HG02970 (cell line): ENCODE measurements at regions not wholly inside any gene's neighbourhood (a gene's known extent, or its start where the extent isn't known, plus 50 kb on each side); places are given as distances from the start of the nearest gene placed in this dataset.
"Not testable (repeated sequence)": the region's sequence is repeated elsewhere in the genome, so short reads cannot be mapped to it uniquely, and the experiment has no call there.

Source experiments
- ATAC-seq: cut with Tn5 transposase; IDR thresholded peaks from one replicate; pipeline ENCODE4 v1.9.1; 2021; ENCODE audit warnings: mild to moderate bottlenecking, moderate library complexity, moderate number of reproducible peaks; ENCODE audit not compliant: unreplicated experiment, low FRiP score

DNA sequence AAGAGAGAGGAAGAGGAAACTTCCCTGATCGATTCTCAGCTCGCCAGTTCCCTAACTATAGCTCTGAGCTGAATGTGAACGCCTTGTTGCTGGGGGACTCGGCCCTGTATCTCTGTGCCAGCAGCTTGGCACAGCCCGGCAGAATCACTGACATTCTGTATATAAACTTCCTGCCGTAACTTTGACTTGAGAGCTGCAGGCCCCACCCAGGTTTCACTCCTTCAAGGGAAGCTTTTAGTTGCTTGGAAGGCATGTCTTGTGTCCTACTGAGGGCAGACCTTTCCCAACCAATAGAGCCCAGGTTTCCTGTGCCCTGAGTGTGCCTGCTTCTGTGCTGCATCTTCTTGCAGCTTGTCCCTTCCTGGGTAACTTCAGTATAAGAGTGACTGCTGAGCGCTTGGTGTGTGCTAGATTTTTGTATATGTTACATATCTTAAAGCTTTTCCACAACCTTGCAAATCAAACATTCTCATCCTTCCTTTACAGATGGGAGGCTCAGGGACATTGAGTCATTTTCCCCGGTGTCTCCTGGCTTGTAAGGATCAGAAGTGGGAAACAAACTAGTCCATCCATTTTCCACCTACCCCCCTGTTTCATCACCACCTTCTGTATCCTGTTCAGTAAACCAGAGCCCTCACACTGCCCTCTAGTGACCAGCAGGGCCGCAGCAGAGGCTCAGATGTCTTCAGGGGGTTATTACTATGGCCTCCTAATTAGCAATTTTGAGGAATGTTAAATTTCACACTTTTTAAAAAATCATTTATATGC is 225.2 kb upstream of the PRSS58 start:
- ATAC-seq = peak; percentile 70

DNA sequence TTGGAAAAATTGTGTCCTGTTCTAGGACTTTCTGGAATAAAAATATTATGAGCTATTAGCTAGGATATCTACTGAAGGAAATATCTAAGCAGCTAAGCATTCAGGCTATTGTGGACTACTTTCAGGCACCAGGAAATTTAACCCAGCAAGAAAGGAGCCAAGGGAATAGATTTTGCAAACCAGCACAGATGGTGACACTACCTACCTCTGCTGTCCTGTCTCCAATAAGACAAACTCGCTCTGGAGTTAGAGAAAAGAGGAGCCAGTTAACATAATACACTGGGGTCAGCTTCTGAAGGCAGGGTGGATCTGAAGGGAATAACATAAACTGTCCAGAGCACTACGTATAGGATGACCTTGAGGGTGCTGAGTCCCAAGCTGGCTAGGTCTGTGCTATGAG is 223.7 kb upstream of the PRSS58 start:
- no peak for ATAC-seq

DNA sequence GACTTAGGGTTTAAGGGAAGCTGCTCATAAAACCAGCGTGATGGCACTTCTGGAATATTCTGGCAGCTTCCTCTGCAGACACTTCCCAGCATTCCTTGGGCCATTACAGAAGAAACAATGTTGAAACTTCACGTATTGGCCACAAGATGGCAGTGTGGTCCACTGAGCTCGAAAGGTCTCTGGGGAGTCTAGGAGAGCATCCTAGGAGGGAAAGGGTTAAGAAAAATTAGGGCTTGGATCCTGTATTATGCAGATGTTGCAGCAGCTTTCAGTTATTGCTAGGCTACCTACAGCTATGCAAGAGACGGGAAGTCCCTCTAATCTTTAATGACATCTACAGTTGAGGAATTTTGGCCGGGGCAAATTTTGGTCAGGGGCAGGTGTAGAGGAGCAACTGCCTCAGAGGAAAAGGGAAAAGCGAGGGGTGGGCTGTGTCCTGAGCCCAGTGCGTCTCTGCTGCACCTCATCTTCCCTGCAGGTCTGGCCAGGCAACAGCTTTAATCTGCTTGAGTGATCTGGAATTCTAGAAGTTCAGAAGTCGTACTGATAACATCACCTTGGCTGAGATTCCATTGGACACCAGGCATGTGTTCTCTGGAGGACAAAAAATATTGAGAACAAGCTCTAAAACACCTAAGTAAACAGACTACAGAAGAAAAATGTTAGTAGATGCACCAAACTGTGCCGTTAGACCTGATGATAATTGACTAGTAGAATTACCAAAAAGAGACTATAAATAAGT is 220.8 kb upstream of the PRSS58 start:
- no peak for ATAC-seq

DNA sequence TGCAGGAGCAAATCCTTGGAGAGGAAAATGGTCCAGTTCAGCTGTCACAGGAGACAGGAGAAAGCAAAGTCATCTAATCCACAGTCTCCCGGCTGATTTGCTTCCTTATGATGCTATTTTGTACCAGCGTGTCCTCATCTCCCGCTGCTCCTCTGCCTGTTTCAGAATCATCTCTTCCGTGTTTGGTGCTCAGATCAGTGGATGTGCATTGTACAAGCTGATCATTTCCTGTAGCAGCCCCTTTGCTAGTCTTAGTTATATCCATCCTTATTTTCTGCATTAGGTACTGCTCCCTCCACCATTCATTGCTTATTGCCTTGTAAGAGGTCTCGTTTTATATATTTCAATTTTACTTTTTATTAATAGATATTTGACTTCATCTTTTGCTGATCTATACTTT is 219.9 kb upstream of the PRSS58 start:
- not testable (repeated sequence) for ATAC-seq

DNA sequence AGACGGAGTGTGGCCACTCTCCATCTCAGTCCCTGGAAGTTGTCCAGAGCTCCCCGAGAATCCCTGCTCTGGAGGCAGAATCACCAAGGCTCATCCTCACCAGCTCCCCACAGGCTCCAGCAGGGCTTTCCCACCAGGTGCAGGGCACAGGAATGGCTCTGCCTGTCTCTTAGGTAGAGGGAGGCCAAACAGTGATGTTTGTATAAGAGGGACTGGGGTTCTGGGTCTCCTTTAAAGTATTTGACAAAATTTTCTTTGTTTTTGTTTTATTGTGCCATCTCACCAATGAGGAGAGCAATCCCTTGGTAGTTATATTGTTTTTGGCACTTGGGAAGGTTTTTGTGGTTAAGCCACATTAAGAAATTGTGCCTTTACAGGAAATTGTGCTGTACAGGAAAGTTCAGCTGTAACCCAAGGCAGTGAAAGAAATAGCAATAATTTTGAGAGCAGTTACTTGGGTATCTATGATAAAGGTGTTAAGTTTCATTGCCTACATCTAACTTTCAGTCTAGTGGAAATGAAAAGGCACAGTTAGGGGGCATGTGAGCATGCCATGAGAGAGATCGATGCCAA is 219.3 kb upstream of the PRSS58 start:
- no peak for ATAC-seq

DNA sequence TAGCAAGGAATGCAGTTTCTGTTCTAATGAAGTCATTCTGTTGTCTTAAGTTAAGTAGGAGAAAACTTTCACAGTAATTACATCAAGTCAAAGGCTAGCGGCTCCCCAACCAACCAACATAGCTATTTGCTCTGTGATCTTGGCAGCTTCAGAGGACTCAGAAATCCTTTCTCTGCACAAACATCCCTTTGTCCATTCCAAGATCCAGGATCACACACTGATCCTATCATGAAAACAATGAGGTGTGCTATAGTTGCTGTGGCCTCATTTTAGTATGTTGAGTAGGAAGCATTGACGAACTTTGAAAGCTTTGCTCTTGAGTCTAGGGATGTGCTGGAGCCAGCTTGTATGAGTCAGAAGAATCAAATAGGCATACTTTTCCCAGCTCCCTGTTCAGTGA is 218.2 kb upstream of the PRSS58 start:
- no peak for ATAC-seq

DNA sequence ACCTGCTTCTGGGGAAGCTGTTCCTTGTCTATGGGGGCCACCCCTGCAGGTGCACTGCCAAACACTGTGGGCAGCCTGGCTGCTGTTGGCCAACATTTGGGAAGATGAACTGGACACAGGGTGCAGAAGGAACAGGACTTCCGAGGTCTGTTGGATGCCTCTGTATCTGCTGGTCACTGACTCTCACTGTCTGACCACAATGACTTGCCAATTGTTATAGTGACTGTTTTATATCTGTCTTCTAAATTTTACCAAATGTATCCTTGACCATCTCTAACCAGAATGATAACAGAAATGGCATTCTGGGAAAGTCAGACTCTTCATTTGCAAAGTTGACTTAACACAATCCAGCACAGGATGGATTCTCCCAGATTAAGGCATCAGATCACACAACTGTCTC is 214.0 kb upstream of the PRSS58 start:
- ATAC-seq = no peak

DNA sequence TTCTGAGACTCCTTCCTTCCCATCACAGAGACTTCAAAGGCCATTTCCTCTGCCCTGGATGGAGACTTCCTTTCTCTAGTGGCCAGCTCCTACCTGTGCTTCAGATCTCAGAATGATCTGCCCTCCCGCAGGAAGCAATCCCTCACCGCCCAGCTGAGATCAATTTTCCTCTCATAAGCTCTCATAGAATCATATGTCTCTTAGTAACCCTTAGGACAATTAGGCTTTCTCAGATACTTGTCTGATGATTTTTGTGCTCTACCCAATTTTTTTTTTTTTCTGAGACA is 212.6 kb upstream of the PRSS58 start:
- ATAC-seq = no peak

DNA sequence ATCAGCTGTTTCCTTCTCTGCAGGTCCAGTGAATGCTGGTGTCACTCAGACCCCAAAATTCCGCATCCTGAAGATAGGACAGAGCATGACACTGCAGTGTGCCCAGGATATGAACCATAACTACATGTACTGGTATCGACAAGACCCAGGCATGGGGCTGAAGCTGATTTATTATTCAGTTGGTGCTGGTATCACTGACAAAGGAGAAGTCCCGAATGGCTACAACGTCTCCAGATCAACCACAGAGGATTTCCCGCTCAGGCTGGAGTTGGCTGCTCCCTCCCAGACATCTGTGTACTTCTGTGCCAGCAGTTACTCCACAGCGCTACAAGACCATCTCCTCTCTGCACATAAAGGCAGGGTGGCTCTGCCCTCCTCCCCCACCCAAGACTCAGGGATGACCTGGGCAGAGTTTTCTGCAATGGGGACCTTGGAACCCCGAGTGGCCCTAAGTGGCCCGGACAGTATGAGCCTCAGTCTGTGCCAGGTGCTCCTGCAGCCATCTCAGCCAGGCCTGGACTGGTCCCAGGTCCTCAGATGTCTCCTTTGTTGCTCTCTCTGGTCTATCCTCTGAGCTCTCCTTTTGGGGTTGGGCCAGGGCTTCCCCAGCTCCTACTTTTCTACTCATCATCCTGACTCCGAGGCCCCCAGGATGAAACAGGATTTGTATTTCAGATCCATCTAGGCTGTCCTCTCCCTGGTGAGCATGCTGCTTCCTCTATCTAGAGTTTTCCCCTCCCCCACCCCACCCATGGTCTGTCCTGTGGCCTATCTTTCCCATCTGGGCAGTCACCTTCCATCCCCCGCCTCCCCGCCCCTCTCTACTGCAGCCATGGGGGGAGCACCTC is 212.1 kb upstream of the PRSS58 start:
- ATAC-seq = no peak

DNA sequence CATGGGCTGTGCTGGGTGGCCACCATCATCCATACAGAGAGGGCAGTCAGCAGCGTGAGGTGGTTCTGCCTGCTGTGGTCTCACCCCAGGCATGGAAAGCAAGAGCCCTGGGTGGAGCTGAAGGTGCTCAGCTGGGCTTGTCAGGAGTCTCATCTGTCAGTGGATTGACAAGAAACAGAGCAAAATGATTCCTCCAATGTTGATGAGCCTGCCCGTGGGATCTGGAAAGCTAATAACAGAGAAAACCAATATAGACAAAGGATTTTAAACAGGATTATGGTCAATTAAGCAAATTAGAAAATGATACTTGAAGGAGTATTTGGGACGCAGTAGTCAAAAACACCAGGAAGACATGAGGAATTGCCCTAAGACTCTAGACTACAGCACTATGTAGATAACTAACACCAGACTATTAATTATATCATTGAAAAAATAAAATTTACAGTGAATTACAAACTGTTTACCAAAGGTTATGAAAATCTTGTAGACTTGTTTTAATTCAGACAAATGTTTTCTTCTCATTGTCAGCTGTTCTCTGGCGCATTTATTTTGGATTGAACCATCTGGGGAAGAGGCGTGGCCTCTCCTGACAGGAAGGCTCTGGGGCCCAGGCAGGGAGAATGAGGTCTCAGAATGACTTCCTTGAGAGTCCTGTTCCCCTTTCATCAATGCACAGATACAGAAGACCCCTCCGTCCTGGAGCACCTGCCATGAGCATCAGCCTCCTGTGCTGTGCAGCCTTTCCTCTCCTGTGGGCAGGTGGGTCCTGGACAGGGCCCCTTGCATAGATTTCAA is 211.2 kb upstream of the PRSS58 start:
- no peak for ATAC-seq

DNA sequence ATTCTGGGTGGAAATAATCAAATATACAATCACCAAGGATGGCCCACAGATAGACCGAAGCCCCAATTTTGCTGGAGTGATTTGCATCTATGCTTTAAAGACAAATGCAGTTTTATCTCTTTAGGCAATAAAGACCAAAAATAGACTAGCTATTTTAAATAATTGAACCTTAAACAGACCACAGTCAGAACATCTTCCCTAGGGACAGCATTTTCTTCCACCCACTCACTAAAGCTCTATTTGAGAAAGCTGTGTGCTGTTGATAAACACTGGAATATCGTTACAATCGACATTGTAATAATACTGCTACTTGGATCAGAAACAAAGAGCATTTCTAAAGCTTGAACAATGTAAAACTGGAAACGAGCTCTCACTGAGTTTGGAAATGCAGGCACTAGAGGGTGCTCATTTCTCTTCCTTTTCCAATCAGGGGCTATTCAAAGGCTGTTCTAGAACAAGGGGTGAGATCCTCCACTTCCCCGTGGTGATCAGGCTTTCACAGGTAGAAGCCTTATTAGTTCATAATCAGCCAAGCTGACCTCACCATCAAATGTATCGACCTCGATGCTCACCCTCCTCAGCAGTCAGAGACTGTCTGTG is 209.3 kb upstream of the PRSS58 start:
- ATAC-seq = not testable (repeated sequence)

DNA sequence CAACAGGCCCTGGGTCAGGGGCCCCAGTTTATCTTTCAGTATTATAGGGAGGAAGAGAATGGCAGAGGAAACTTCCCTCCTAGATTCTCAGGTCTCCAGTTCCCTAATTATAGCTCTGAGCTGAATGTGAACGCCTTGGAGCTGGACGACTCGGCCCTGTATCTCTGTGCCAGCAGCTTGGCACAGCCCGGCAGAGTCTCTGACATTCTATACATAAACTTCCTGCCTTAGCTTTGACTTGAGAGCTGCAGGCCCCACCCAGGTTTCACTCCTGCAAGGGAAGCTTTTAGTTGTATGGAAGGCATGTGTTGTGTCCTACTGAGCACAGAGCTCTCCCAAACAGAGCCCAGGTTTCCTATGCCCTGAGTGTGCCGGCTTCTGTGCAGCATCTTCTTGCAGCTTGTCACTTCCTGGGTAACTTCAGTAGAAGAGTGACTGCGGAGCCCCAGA is 205.6 kb upstream of the PRSS58 start:
- ATAC-seq = no peak

DNA sequence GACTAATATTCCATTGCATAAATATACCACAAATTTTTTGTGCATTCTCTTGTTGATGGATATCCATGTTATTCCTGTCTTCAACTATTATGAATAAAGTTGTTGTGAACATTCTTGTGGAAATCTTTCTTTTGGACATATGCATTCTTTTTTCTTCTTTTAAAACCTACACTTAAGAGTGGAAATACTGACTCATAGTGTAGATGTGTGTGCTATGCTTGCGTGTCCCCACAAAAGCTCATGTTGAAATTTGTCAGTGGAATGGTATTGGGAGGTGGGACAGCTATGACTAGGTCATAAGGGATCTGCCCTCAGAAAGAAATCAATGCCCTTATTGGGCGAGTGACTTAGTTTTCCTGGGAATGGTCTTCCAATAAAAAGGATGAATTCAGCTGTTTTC is 203.6 kb upstream of the PRSS58 start:
- ATAC-seq = no peak

DNA sequence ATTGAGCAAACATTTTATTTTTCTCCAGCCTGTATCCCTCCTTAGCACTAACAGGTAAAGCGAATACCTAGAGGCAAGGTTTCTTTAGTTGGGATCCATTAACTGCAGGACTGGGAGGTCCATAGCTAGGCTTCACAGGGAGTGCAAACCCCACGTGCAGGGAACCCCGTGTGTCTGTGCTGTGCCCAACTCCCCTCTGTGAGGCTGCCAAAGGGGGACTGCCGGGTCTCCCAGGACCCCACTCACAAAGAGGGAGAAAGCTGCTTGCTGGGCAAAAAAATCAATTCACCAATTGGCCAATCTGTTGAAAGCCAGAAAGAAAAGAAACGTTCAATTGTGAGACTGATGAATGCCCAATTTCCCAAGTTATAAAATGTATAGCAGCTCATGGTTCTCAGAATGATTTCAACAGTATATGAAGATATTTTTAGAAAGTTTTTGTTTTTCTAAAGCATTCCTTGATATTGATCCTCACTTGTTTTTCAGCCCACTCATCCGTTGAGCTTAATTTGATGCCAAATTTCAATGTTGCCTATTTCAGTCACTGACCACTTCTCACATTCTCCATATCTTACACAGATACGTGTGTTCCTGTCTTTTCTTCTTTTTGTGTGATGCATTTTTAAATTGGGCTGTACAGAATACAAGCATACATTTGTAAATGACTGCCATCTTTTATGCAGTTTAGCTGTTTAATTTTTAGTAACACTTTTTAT is 202.7 kb upstream of the PRSS58 start:
- ATAC-seq = no peak

DNA sequence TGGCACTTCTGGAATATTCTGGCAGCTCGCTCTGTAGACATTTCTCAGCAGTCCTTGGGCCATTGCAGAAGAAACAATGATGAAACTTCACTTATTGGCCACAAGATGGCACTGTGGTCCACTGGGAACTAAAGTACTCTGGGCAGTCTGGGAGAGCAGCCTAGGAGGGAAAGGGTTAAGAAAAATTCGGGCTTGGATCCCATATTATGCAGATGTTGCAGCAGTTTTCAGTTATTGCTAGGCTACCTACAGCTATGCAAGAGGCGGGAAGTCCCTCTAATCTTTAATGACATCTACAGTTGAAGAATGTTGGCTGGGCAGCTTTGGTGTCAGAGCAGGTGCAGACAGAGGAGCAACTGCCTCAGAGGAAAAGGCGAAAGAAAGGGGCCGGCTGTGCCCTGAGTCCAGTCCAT is 201.7 kb upstream of the PRSS58 start:
- ATAC-seq = peak; percentile 60

DNA sequence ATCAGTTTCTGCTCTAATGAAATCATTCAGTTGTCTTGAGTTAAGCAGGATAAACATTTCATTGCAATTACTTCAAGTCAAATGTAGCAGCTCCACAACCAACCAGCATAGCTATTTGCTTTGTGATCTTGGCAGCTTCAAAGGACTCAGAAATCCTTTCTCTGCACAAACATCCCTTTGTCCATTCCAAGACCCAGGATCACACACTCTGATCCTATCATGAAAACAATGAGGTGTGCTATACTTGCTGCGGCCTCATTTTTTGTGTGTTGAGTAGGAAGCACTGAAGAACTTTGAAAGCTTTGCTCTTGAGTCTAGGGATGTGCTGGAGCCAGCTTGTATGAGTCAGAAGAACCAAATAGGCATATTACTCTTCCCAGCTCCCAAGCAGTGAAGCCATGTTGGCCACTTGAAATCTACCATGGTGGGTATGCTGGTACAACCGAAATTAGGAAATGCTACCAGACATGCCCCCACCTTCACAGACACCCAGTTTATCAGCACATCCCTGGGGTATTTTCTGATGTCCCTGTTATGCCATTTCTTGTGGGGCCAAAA is 199.4 kb upstream of the PRSS58 start:
- ATAC-seq = no peak

DNA sequence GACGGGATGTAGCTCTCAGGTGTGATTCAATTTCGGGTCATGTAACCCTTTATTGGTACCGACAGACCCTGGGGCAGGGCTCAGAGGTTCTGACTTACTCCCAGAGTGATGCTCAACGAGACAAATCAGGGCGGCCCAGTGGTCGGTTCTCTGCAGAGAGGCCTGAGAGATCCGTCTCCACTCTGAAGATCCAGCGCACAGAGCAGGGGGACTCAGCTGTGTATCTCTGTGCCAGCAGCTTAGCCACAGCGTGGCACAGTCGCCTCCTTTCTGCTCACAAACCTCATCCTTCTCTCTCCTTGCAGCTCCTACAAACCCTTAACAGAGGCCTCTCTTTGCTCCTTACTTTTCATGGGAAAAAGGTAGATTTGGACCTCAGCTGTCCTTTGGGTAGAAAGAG is 197.5 kb upstream of the PRSS58 start:
- no peak for ATAC-seq

DNA sequence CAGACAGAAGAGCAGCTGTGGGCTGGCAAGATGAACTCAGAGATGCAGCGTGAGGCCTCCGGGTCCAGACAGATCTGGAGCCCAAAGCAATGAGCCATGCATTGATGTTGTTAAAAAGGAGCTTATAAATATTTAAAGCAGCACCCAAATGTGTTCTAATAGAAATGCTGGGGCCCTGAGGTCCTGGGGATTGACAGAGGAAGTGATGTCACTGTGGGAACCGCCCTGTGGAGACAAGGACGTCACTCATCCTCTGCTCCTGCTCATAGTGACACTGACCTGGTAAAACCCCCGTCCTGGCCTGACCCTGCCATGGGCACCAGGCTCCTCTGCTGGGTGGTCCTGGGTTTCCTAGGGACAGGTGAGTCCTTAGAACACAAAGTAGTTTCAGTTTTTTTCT is 197.0 kb upstream of the PRSS58 start:
- ATAC-seq = no peak

DNA sequence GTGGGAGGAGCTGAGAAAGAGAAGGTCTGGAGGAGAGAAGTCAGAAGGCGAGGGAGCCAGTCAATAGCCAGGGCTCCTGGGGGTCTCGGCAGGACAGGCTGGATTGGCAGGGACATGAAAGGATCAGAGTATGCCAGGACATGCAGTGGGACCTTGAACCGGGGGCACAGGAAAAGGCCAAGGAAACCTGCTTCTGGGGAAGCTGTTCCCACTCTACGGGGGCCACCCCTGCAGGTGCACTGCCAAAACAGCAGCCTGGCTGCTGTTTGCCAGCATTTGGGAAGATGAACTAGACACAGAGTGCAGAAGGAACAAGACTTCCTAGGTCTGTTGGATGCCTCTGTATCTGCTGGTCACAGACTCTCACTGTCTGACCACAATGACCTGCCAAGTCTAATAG is 194.9 kb upstream of the PRSS58 start:
- ATAC-seq = no peak
